Mesendoderm (in vitro differentiated cells): ENCODE measurements at regions not wholly inside any gene's neighbourhood (a gene's known extent, or its start where the extent isn't known, plus 50 kb on each side); places are given as distances from the start of the nearest gene placed in this dataset.

ENCODE experiments used
- DNase-seq: peaks from one replicate; pipeline ENCODE4 v3.0.0; 2013
- H2AK5ac ChIP-seq: 2 replicates; pipeline ENCODE4 v1.6.1; 2013; ENCODE audit warnings: low read length, inconsistent platforms
- H2BK120ac ChIP-seq: 2 replicates; pipeline ENCODE4 v1.6.1; 2013; ENCODE audit warnings: low read depth, mild to moderate bottlenecking, low read length, moderate library complexity, mixed read lengths
- H2BK15ac ChIP-seq: replicated peaks from 2 replicates; pipeline ENCODE4 v1.6.1; 2013; ENCODE audit warnings: low read depth, mild to moderate bottlenecking, moderate library complexity
- H2BK5ac ChIP-seq: 2 replicates; pipeline ENCODE4 v1.6.1; 2013; ENCODE audit warnings: low read length, inconsistent platforms
- H3K18ac ChIP-seq: 2 replicates; pipeline ENCODE4 v1.6.1; 2013; ENCODE audit warnings: mild to moderate bottlenecking, low read length, mixed read lengths
- H3K23ac ChIP-seq: one replicate; pipeline ENCODE4 v1.6.1; 2013; ENCODE audit warnings: low read length
- H3K27ac ChIP-seq: 2 replicates; pipeline ENCODE4 v1.5.1; 2013; ENCODE audit warnings: low read depth, mild to moderate bottlenecking, inconsistent platforms, low read length, moderate library complexity
- H3K27me3 ChIP-seq: 2 replicates; pipeline ENCODE4 v1.6.1; 2013; ENCODE audit warnings: low read length, control low read depth, mild to moderate bottlenecking, inconsistent platforms; ENCODE audit not compliant: insufficient read depth, poor library complexity
- H3K36me3 ChIP-seq: 2 replicates; pipeline ENCODE4 v1.6.1; 2013; ENCODE audit warnings: low read length, inconsistent platforms; ENCODE audit not compliant: control insufficient read depth, insufficient read depth
- H3K4ac ChIP-seq: one replicate; pipeline ENCODE4 v1.6.1; 2013; ENCODE audit warnings: low read depth, mild to moderate bottlenecking, low read length, moderate library complexity
- H3K4me1 ChIP-seq: 2 replicates; pipeline ENCODE4 v1.6.1; 2013; ENCODE audit warnings: low read depth, low read length, inconsistent platforms; ENCODE audit not compliant: control insufficient read depth
- H3K4me2 ChIP-seq: 2 replicates; pipeline ENCODE4 v1.6.1; 2013; ENCODE audit warnings: low read length
- H3K4me3 ChIP-seq: 2 replicates; pipeline ENCODE4 v1.5.1; 2013; ENCODE audit warnings: mild to moderate bottlenecking, low read length
- H3K56ac ChIP-seq: one replicate; pipeline ENCODE4 v1.6.1; 2013; ENCODE audit warnings: low read length
- H3K79me1 ChIP-seq: 2 replicates; pipeline ENCODE4 v1.6.1; 2013; ENCODE audit warnings: low read length, inconsistent platforms
- H3K79me2 ChIP-seq: 2 replicates; pipeline ENCODE4 v1.6.1; 2013; ENCODE audit warnings: mild to moderate bottlenecking, low read length; ENCODE audit not compliant: control insufficient read depth, insufficient read depth
- H3K9ac ChIP-seq: 2 replicates; pipeline ENCODE4 v1.6.1; 2013; ENCODE audit warnings: low read length, inconsistent platforms
- H4K5ac ChIP-seq: one replicate; pipeline ENCODE4 v1.6.1; 2013; ENCODE audit warnings: low read length
- H4K8ac ChIP-seq: one replicate; pipeline ENCODE4 v1.6.1; 2013; ENCODE audit warnings: low read depth, mild to moderate bottlenecking, control low read depth, low read length, moderate library complexity
- WGBS: extraction: QIAGEN DNeasy Blood & Tissue Kit; methylation state at CpG from one replicate; pipeline ENCODE4 v1.1.7; 2013; ENCODE audit warnings: low lambda C conversion rate, missing lambda C conversion rate; ENCODE audit not compliant: insufficient coverage; ENCODE audit errors: extremely low coverage; 5-methylcytosine and 5-hydroxymethylcytosine counted together

GRCh38 chr3:74263031-74263430 lies 351.4 kb downstream of the CNTN3 start:
- Histone ChIP-seq H2BK15ac (no peak overlapping the region), H4K5ac (no peak overlapping the region), H3K27me3 (no peaks in the 10 kb centered on the region), H3K4ac (no peak overlapping the region), H3K36me3 (no peaks in the 10 kb centered on the region), H3K9ac (no peak overlapping the region), H3K23ac (no peak overlapping the region), H3K79me1 (no peaks in the 10 kb centered on the region), H3K4me3 (no peak overlapping the region), H2AK5ac (no peak overlapping the region), H3K56ac (no peak overlapping the region), H4K8ac (no peak overlapping the region), H2BK120ac (no peak overlapping the region), H2BK5ac (no peak overlapping the region), H3K18ac (no peak overlapping the region), H3K4me1 (no peaks in the 10 kb centered on the region), H3K4me2 (no peak overlapping the region), H3K79me2 (no peaks in the 10 kb centered on the region), H3K27ac (no peak overlapping the region)
- DNase-seq = no peak
- no CpG with 5 or more reads among the region's 1 CpG for WGBS

- Histone ChIP-seq H3K4ac (no peak overlapping the region), H3K27me3 (no peaks in the 10 kb centered on the region), H4K8ac (no peak overlapping the region), H3K36me3 (no peaks in the 10 kb centered on the region), H4K5ac (no peak overlapping the region), H3K79me1 (no peaks in the 10 kb centered on the region), H3K23ac (no peak overlapping the region), H3K18ac (no peak overlapping the region), H2BK15ac (no peak overlapping the region), H2AK5ac (no peak overlapping the region), H2BK120ac (no peak overlapping the region), H3K56ac (no peak overlapping the region), H3K4me1 (no peaks in the 10 kb centered on the region), H3K4me2 (no peak overlapping the region), H2BK5ac (no peak overlapping the region), H3K4me3 (no peak overlapping the region), H3K27ac (no peak overlapping the region), H3K79me2 (no peaks in the 10 kb centered on the region), H3K9ac (no peak overlapping the region)
- DNase-seq = no peak
- no CpG with 5 or more reads among the region's 3 CpGs for WGBS
These were observed 381.4 kb downstream of the CNTN3 start for GRCh38 chr3:74233091-74233490.

GRCh38 chr3:74217467-74217866 lies 397.0 kb downstream of the CNTN3 start:
- Histone ChIP-seq H3K23ac (no peak overlapping the region), H2BK15ac (no peak overlapping the region), H3K4ac (no peak overlapping the region), H3K27ac (no peak overlapping the region), H3K4me1 (no peaks in the 10 kb centered on the region), H3K4me2 (no peak overlapping the region), H3K4me3 (no peak overlapping the region), H2BK5ac (no peak overlapping the region), H3K9ac (no peak overlapping the region), H3K56ac (no peak overlapping the region), H4K5ac (no peak overlapping the region), H4K8ac (no peak overlapping the region), H3K79me2 (no peaks in the 10 kb centered on the region), H3K27me3 (no peaks in the 10 kb centered on the region), H2BK120ac (no peak overlapping the region), H3K79me1 (no peaks in the 10 kb centered on the region), H3K18ac (no peak overlapping the region), H3K36me3 (no peaks in the 10 kb centered on the region), H2AK5ac (no peak overlapping the region)
- DNase-seq = no peak
- no CpG with 5 or more reads among the region's 3 CpGs for WGBS

- H3K4ac ChIP-seq = no peak overlapping the region
- H2BK120ac ChIP-seq = no peak overlapping the region
- H2BK15ac ChIP-seq = no peak overlapping the region
- no peak overlapping the region for H3K4me2 ChIP-seq
- no peak overlapping the region for H3K9ac ChIP-seq
- H3K79me1 ChIP-seq = no peaks in the 10 kb centered on the region
- H2BK5ac ChIP-seq = no peak overlapping the region
- no peak overlapping the region for H3K18ac ChIP-seq
- H4K8ac ChIP-seq = no peak overlapping the region
- no peak overlapping the region for H4K5ac ChIP-seq
- no CpG with 5 or more reads among the region's 4 CpGs for WGBS
- DNase-seq = no peak
- no peaks in the 10 kb centered on the region for H3K27me3 ChIP-seq
- no peak overlapping the region for H3K27ac ChIP-seq
- no peaks in the 10 kb centered on the region for H3K4me1 ChIP-seq
- H3K56ac ChIP-seq = no peak overlapping the region
- H3K79me2 ChIP-seq = no peaks in the 10 kb centered on the region
- no peak overlapping the region for H3K4me3 ChIP-seq
- no peaks in the 10 kb centered on the region for H3K36me3 ChIP-seq
- H2AK5ac ChIP-seq = no peak overlapping the region
- no peak overlapping the region for H3K23ac ChIP-seq
These were observed 400.2 kb downstream of the CNTN3 start for GRCh38 chr3:74214286-74214685.

- no peak overlapping the region for H3K27ac ChIP-seq
- H2BK120ac ChIP-seq = no peak overlapping the region
- H3K56ac ChIP-seq = no peak overlapping the region
- no peak overlapping the region for H3K4ac ChIP-seq
- H3K9ac ChIP-seq = no peak overlapping the region
- no peaks in the 10 kb centered on the region for H3K79me1 ChIP-seq
- no peak for DNase-seq
- H2AK5ac ChIP-seq = no peak overlapping the region
- H3K79me2 ChIP-seq = no peaks in the 10 kb centered on the region
- no peaks in the 10 kb centered on the region for H3K4me1 ChIP-seq
- H3K4me3 ChIP-seq = no peak overlapping the region
- no peaks in the 10 kb centered on the region for H3K36me3 ChIP-seq
- H3K27me3 ChIP-seq = no peaks in the 10 kb centered on the region
- no peak overlapping the region for H2BK15ac ChIP-seq
- H3K4me2 ChIP-seq = no peak overlapping the region
- H2BK5ac ChIP-seq = no peak overlapping the region
- H3K18ac ChIP-seq = no peak overlapping the region
- H3K23ac ChIP-seq = no peak overlapping the region
- H4K5ac ChIP-seq = no peak overlapping the region
- no peak overlapping the region for H4K8ac ChIP-seq
These were observed 403.7 kb downstream of the CNTN3 start for GRCh38 chr3:74210739-74211138.

GRCh38 chr3:74200952-74201351 lies 413.5 kb downstream of the CNTN3 start:
- Histone ChIP-seq H3K27ac (no peak overlapping the region), H2BK15ac (no peak overlapping the region), H3K4me1 (no peaks in the 10 kb centered on the region)

More at GRCh38 chr3:74200952-74201351, 413.5 kb downstream of the CNTN3 start:
- Histone ChIP-seq H4K8ac (no peak overlapping the region), H2AK5ac (no peak overlapping the region), H2BK120ac (no peak overlapping the region), H3K56ac (no peak overlapping the region), H3K18ac (no peak overlapping the region), H2BK5ac (no peak overlapping the region), H3K4me2 (no peak overlapping the region), H3K4me3 (no peak overlapping the region), H3K4ac (no peak overlapping the region), H3K79me1 (no peaks in the 10 kb centered on the region), H3K36me3 (no peaks in the 10 kb centered on the region), H3K27me3 (no peaks in the 10 kb centered on the region), H3K79me2 (no peaks in the 10 kb centered on the region), H4K5ac (no peak overlapping the region), H3K9ac (no peak overlapping the region), H3K23ac (no peak overlapping the region)
- no CpG with 5 or more reads among the region's 2 CpGs for WGBS
- DNase-seq = no peak
